Liver (tissue), 7 donors: ENCODE measurements at regions not wholly inside any gene's neighbourhood (a gene's known extent, or its start where the extent isn't known, plus 50 kb on each side); places are given as distances from the start of the nearest gene placed in this dataset.
"Not testable (repeated sequence)": the region's sequence is repeated elsewhere in the genome, so short reads cannot be mapped to it uniquely, and the experiment has no call there.

Source experiments
- DNase-seq: peaks from one replicate; pipeline ENCODE4 v3.0.0-alpha.2; 2017; ENCODE audit warnings: low spot score
- H3K27ac ChIP-seq, 2 donors: one replicate each; pipeline ENCODE4 v1.7.0; 2013; ENCODE audit warnings: inconsistent platforms in 2 of 2, low read length in 2 of 2, control low read depth in 1 of 2, low read depth in 1 of 2, mild to moderate bottlenecking in 1 of 2
- H3K27me3 ChIP-seq, 4 donors: one replicate each; pipeline versions ENCODE4 v1.6.1 to v1.7.0; 2013; ENCODE audit warnings: low read length in 3 of 4, inconsistent platforms in 1 of 4, mild to moderate bottlenecking in 1 of 4, moderate library complexity in 1 of 4; ENCODE audit not compliant: control insufficient read depth in 4 of 4, insufficient read depth in 4 of 4
- H3K36me3 ChIP-seq, 4 donors: one replicate each; pipeline versions ENCODE4 v1.6.1 to v1.7.0; 2013; ENCODE audit warnings: low read length in 3 of 4, mild to moderate bottlenecking in 3 of 4, low read depth in 1 of 4, moderate library complexity in 1 of 4; ENCODE audit not compliant: control insufficient read depth in 4 of 4, insufficient read depth in 3 of 4
- H3K4me1 ChIP-seq, 4 donors: one replicate each; pipeline versions ENCODE4 v1.6.1 to v1.7.0; 2013; ENCODE audit warnings: low read length in 3 of 4, mild to moderate bottlenecking in 3 of 4, moderate library complexity in 1 of 4; ENCODE audit not compliant: control insufficient read depth in 4 of 4, insufficient read depth in 4 of 4
- H3K4me3 ChIP-seq, 3 donors: one replicate each; pipeline versions ENCODE4 v1.6.1 to v1.7.0; 2013; ENCODE audit warnings: low read length in 3 of 3, control low read depth in 1 of 3, low read depth in 1 of 3, mild to moderate bottlenecking in 1 of 3
- H3K9ac ChIP-seq, 2 donors: one replicate each; pipeline ENCODE4 v1.7.0; 2013; ENCODE audit warnings: low read length in 2 of 2, mild to moderate bottlenecking in 2 of 2, moderate library complexity in 2 of 2, control low read depth in 1 of 2, low read depth in 1 of 2
- H3K9me3 ChIP-seq, 4 donors: one replicate each; pipeline versions ENCODE4 v1.6.1 to v1.7.0; 2013; ENCODE audit warnings: low read length in 3 of 4; ENCODE audit not compliant: control insufficient read depth in 4 of 4
- EGR1 ChIP-seq, 2 donors: IDR thresholded peaks; 2 replicates each; pipeline ENCODE4 v1.6.1; 2016 to 2018; ENCODE audit warnings: antibody characterized with exemption in 2 of 2, low read depth in 2 of 2
- FOXA1 ChIP-seq: IDR thresholded peaks from 2 replicates; pipeline ENCODE4 v1.6.1; 2016; ENCODE audit warnings: antibody characterized with exemption
- HNF4G ChIP-seq: IDR thresholded peaks from 2 replicates; pipeline ENCODE4 v1.6.1; 2016; ENCODE audit warnings: antibody characterized with exemption
- JUND ChIP-seq, 2 donors: IDR thresholded peaks; 2 replicates each; pipeline ENCODE4 v1.6.1; 2016; ENCODE audit warnings: antibody characterized with exemption in 2 of 2
- MAX ChIP-seq: IDR thresholded peaks from 2 replicates; pipeline ENCODE4 v1.6.1; 2016; ENCODE audit warnings: antibody characterized with exemption
- NR2F2 ChIP-seq: IDR thresholded peaks from 2 replicates; pipeline ENCODE4 v1.6.1; 2016; ENCODE audit warnings: antibody characterized with exemption
- RAD21 ChIP-seq, 2 donors: IDR thresholded peaks; 2 replicates each; pipeline ENCODE4 v1.6.1; 2016; ENCODE audit warnings: antibody characterized with exemption in 2 of 2, mild to moderate bottlenecking in 2 of 2
- SP1 ChIP-seq: IDR thresholded peaks from 2 replicates; pipeline ENCODE4 v1.6.1; 2018; ENCODE audit warnings: antibody characterized with exemption, mild to moderate bottlenecking
- YY1 ChIP-seq: IDR thresholded peaks from 2 replicates; pipeline ENCODE4 v1.6.1; 2016; ENCODE audit warnings: antibody characterized with exemption, mild to moderate bottlenecking
- WGBS: extraction: QIAGEN DNeasy Blood & Tissue Kit; methylation state at CpG from one replicate; pipeline ENCODE4 v1.1.7; 2013; 5-methylcytosine and 5-hydroxymethylcytosine counted together
- TF ChIP-seq, protein P1 (sequence below): IDR thresholded peaks from 2 replicates; pipeline ENCODE4 v1.6.1; 2016; ENCODE audit warnings: antibody characterized with exemption, mild to moderate bottlenecking
- TF ChIP-seq, protein P2 (sequence below): IDR thresholded peaks from 2 replicates; pipeline ENCODE4 v1.6.1; 2016; ENCODE audit warnings: antibody characterized with exemption
- donor health status: healthy.
- donor health status: healthy.
- donor health status: healthy.
- donor health status: healthy.

GRCh38 chr5:93348231-93348630, 232.8 kb downstream of the NR2F1-AS1 start:
- H3K36me3 ChIP-seq, result no peaks in the 10 kb centered on the region
- 91% methylated on average over 15 of the region's 15 CpGs for WGBS
- no peaks in the 10 kb centered on the region for H3K4me1 ChIP-seq
- DNase-seq, result no peak
- H3K4me3 ChIP-seq, result no peak overlapping the region
- no peak overlapping the region for H3K9ac ChIP-seq
- H3K9me3 ChIP-seq, result no peaks in the 10 kb centered on the region
- H3K27ac ChIP-seq, result no peak overlapping the region
- TF ChIP-seq RAD21 (IDR thresholded peaks at IDR 0.05) (no peak), NR2F2 (no peak), YY1 (no peak), HNF4G (no peak), FOXA1 (no peak), SP1 (no peak), JUND (IDR thresholded peaks at IDR 0.05) (no peak)
- TF ChIP-seq, protein P1, sequence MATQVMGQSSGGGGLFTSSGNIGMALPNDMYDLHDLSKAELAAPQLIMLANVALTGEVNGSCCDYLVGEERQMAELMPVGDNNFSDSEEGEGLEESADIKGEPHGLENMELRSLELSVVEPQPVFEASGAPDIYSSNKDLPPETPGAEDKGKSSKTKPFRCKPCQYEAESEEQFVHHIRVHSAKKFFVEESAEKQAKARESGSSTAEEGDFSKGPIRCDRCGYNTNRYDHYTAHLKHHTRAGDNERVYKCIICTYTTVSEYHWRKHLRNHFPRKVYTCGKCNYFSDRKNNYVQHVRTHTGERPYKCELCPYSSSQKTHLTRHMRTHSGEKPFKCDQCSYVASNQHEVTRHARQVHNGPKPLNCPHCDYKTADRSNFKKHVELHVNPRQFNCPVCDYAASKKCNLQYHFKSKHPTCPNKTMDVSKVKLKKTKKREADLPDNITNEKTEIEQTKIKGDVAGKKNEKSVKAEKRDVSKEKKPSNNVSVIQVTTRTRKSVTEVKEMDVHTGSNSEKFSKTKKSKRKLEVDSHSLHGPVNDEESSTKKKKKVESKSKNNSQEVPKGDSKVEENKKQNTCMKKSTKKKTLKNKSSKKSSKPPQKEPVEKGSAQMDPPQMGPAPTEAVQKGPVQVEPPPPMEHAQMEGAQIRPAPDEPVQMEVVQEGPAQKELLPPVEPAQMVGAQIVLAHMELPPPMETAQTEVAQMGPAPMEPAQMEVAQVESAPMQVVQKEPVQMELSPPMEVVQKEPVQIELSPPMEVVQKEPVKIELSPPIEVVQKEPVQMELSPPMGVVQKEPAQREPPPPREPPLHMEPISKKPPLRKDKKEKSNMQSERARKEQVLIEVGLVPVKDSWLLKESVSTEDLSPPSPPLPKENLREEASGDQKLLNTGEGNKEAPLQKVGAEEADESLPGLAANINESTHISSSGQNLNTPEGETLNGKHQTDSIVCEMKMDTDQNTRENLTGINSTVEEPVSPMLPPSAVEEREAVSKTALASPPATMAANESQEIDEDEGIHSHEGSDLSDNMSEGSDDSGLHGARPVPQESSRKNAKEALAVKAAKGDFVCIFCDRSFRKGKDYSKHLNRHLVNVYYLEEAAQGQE, result no peak
- no peaks in the 10 kb centered on the region for H3K27me3 ChIP-seq

DNA sequence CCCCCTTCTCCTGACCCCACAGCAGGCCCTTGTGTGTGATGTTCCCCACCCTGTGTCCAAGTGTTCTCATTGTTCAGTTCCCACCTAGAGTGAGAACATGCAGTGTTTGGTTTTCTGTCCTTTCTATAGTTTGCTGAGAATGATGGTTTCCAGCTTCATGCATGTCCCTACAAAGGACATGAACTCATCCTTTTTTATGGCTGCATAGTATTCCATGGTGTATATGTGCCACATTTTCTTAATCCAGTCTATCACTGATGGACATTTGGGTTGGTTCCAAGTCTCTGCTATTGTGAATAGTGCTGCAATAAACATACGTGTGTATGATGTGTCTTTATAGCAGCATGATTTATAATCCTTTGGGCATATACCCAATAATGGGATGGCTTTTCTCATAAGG, 234.2 kb downstream of the NR2F1-AS1 start:
- not testable (repeated sequence) for H3K27me3 ChIP-seq, H3K36me3 ChIP-seq, DNase-seq, H3K4me3 ChIP-seq, H3K27ac ChIP-seq, H3K4me1 ChIP-seq, H3K9ac ChIP-seq, H3K9me3 ChIP-seq
- WGBS, result 87% methylated on average over 1 of the region's 1 CpG

DNA sequence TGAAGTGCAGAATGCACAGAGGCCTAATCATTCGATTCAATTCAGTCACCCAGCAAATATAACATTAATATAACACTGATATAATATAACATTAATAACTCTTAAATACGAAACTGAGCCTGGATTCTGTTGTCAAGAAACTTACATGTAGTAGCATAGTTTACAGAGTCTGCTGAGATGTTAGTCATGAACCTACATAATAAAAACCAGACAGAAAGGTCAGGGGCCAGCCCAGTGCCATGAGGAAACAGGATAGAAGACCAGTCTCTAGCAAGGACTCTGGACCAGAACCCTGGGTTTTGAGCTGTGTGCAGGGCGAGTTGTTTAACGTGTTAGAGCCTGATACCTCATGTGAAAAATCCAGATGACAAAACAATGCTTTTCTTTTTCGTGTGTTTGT, 234.7 kb downstream of the NR2F1-AS1 start:
- H3K4me1 ChIP-seq, result no peaks in the 10 kb centered on the region
- no peaks in the 10 kb centered on the region for H3K36me3 ChIP-seq
- H3K4me3 ChIP-seq, result no peak overlapping the region
- no peak overlapping the region for H3K27ac ChIP-seq
- 80% methylated on average over 5 of the region's 5 CpGs for WGBS
- no peak overlapping the region for H3K9ac ChIP-seq
- no peaks in the 10 kb centered on the region for H3K9me3 ChIP-seq
- H3K27me3 ChIP-seq, result no peaks in the 10 kb centered on the region
- DNase-seq, result no peak
- TF ChIP-seq SP1, result no peak
- TF ChIP-seq JUND (IDR thresholded peaks at IDR 0.05), result no peak
- no peak for TF ChIP-seq MAX
- no peak for TF ChIP-seq EGR1 (IDR thresholded peaks at IDR 0.05; ENCODE audit: low read depth in 2 of 2)
- no peak for TF ChIP-seq YY1
- TF ChIP-seq NR2F2, result no peak
- TF ChIP-seq, protein P2, sequence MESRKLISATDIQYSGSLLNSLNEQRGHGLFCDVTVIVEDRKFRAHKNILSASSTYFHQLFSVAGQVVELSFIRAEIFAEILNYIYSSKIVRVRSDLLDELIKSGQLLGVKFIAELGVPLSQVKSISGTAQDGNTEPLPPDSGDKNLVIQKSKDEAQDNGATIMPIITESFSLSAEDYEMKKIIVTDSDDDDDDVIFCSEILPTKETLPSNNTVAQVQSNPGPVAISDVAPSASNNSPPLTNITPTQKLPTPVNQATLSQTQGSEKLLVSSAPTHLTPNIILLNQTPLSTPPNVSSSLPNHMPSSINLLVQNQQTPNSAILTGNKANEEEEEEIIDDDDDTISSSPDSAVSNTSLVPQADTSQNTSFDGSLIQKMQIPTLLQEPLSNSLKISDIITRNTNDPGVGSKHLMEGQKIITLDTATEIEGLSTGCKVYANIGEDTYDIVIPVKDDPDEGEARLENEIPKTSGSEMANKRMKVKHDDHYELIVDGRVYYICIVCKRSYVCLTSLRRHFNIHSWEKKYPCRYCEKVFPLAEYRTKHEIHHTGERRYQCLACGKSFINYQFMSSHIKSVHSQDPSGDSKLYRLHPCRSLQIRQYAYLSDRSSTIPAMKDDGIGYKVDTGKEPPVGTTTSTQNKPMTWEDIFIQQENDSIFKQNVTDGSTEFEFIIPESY, result no peak
